Right renal pelvis (tissue), 4 donors: ENCODE measurements at regions not wholly inside any gene's neighbourhood (a gene's known extent, or its start where the extent isn't known, plus 50 kb on each side); places are given as distances from the start of the nearest gene placed in this dataset.

ENCODE experiments used
- DNase-seq, 4 donors: peaks; one replicate each; pipeline ENCODE4 v3.0.0-alpha.2; 2013; ENCODE audit warnings: low read depth in 4 of 4, low spot score in 3 of 4, missing footprints in 1 of 4

- DNase-seq = no peak
Observed at GRCh38 chr4:54933579-54933978, 191.8 kb downstream of the KDR start.

DNA sequence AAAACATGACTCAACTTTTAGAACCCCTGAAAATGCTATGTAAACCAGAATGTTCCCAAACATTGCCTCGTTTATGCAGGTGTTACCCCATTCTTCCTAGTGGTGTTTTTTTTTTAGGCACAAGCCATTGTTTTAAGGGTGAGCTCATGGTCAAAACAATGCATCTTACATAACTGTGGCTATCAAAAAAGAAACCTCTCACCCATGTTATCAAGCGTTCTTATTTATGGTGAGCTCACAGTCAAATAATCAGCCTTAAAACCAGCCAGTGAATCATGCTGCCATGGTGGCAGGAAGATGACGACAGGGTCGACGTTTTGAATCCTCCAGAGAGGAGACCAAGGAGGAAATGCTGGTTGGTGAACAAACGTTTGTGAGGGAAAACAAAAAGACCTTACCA is 195.2 kb downstream of the KDR start:
- no peak for DNase-seq

DNA sequence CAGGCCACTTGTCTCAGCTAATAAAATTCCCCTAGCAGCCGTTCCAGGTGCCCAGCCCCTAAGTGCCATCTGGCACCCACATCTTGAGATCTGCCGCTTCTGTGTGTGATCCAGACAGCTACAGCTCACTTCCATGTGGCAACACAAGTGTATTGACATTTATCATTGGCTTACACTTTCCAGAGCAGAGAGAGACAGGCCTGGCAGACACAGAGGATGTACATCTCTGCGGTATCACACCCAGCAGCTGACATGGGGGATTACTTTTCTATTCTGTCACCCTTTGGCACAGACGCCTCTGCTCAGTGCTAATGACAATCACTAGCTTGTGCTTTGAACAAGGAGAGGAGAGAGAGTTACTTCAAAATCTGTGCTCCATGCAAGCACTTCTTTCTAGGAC is 195.9 kb downstream of the KDR start:
- no peak for DNase-seq

GRCh38 chr4:54924891-54925290 is 200.5 kb downstream of the KDR start:
- DNase-seq = no peak

- no peak for DNase-seq
Observed at GRCh38 chr4:54915276-54915675, 210.1 kb downstream of the KDR start.

GRCh38 chr4:54914781-54915180 is 210.6 kb downstream of the KDR start:
- DNase-seq = no peak

DNA sequence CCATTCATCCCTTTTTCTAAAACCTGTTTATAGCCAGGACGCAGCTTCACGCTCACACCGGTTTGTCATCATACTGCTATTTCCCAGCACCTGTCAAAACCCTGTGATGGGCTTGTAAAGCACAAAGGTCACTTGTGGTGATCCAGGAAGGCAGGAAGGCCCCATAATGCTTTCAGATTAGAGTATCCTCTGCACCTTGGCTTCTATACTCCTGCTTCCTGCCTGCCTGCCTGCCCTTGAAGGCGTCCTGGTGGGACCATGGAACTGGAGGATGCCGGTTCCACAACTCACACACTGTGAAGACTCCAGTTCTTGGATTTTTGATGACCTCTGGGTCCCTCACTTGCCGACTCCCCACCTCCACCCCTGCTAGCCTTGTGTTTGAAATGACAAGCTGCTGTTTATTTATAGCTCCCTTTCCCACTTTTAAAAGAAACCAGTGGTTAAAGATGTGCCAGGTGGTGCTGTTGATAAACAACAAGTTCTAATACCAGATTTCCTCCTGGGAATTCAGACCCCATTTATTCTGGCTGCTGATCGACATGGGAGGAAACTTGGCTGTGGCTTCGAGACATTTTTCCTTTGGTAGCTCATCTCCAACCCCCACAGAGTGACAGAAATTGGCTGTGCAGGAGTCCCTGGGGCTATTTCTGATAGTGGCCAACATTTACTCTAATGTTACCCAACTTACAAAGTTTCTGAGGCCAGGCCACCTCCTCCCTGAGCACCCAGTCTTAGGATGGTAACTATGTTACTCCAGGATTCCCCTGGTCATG is 211.5 kb downstream of the KDR start:
- no peak for DNase-seq

DNA sequence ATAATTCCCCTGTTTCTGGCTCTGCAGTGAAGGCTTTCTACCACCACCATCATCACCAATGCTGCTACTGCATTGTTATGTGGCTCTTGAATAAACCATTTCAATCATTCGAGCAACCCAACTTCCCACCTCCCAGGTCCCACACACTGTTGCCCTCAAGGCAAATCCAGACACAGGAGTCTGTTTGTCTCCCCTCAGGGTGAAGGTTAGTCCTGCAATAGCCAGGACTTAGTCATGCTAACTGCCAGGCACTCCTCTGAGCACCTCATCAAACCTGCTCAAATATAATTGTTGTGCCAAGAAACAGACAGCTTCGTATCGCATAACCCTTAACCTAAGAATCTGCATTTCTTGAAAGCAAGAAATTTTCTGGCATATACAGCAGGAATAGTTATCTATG is 213.2 kb downstream of the KDR start:
- no peak for DNase-seq

- DNase-seq = no peak
Observed at GRCh38 chr4:54909961-54910360, 215.4 kb downstream of the KDR start.

DNA sequence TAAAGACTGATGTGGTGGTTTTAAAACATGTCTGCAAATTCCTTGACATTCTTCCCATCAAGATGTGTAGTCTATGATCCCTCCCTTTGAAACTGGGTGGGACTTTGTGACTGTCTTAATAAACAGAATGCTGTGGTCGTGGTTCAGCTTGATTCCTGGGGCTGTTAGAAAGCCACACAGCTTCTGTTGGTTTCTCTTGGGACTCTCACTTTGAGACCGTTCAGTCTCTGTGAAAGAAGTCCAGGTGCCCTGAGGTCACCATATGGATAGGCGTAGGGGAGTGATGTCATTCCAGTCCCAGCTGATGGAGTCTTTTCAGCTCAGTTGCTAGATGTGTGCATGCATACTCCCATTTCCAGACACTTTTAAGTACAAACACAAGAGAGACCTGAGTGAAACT is 216.6 kb downstream of the KDR start:
- DNase-seq = no peak

- no peak for DNase-seq
Observed at GRCh38 chr4:54904953-54905352, 220.4 kb downstream of the KDR start.

GRCh38 chr4:54902976-54903375 is 222.4 kb downstream of the KDR start:
- DNase-seq = no peak

DNA sequence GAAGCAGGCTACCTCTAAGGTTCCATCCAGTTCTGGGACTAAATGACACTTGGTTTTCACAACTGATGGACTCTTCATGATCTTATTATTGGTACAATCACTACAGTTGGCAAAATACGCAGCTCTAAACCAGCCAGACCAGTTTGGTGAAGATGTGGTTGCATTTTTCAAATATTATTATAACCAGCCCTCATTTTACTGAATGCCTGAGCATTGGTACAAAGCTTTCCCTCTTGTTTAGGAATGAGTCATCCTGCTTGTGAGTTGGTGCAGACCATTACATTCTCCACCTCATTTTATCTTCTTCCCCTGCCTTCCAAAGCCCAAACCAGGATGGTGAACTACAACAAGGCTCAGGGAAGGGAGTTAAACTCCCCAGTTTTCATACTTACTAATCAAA is 223.1 kb downstream of the KDR start:
- DNase-seq = no peak

DNA sequence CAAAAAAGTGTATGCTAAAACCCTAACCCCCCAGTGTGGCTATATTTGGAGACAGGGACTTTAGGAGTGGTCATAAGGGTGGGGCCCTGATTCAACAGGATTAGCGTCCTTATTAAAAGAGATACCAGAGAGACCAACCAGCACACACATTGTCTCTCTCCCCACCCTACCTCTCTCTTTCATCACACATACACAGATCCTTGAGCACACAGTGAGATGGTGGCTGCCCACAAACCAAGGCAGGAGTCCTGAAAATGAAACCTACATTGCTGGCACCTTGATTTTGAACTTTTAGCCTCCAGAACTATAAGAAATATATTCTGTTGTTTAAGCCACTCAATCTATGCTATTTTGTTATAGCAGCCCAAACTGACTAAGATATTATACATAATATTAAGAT is 224.2 kb downstream of the KDR start:
- DNase-seq = no peak

GRCh38 chr4:54898656-54899340 is 226.6 kb downstream of the KDR start:
- no peak for DNase-seq

- no peak for DNase-seq
Observed at GRCh38 chr4:54898056-54898562, 227.3 kb downstream of the KDR start.

DNA sequence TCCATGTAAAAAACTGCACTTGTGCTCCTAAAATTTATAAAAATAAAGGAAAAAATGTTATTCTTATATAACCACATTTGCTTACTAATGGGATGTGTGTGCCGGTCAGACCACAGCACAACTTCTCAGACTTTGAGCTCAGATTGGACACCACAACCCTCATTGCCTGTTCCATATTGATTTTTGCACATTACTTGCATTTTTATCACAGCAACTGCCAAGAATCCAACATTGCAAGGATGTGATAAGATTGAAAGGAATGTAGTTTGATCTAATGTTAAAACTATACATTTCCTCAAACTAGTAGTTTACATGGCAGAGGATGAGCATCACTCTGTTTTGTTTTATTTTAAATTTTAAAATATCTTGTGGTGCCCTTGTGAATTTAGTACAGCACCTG is 227.8 kb downstream of the KDR start:
- DNase-seq = no peak

GRCh38 chr4:54882616-54883015 is 224.9 kb downstream of the KIT start:
- no peak for DNase-seq

- DNase-seq = no peak
Observed at GRCh38 chr4:54879576-54879975, 221.8 kb downstream of the KIT start.

DNA sequence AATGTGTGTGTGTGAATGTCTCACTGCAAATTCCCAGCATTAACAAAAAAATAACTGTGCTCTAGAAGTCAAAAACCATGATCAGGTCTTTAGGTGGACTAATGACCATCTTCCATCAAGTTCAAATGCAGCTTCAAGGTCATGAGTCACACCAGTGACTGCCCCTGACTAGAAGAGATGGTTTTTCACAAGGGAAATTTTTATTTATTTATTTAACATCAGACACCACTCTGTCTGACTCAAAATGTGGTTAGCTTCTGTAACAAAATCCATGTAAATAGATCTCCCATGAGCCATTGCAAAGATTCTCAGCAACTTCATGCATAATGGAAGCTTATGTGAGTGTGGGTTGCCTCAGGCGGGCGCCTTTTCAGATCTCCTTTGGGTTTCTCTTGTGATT is 219.2 kb downstream of the KIT start:
- DNase-seq = no peak

DNA sequence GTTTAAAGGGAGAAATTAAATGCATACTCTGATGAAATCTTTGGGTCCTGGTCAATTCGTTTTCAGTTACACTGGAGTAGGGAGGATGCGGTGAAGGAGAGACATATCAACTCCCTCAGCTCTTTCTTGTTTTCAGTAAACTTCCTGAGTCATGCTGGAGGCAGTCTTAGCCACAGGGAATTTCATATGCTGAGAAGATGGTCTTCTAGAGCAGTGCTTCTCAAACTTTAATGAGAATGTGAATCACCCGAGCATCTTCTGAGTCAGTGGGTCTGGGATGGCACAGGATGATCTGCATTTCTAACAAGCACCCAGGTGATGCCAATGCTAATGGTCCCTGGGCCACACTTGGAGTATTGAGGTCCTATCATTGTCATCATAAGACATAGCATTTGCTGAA is 214.5 kb downstream of the KIT start:
- DNase-seq = no peak

- no peak for DNase-seq
Observed at GRCh38 chr4:54863571-54864255, 206.0 kb downstream of the KIT start.
